ENCODE measurements at regions not wholly inside any gene's neighbourhood (a gene's known extent, or its start where the extent isn't known, plus 50 kb on each side); places are given as distances from the start of the nearest gene placed in this dataset.

DNA sequence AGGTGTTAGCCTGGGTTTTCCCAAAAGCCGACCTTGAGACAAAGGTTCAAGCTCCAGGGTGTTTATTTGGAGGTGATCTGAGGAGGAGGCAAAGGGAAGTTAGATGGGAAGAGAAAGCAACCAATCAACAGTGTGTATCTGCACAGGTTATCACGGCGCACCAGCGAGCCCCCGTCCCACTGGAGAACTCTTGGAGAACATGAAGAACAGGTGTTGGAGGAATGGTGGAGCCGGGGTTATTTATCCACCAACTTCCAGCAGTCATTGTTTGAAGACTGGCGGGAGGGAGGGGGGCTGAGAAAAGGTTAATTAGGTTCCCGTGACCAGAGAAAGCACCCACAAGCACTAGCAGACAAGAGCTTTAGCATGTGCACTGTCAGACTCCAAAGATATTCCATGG, 282.5 kb upstream of the FOXK1 start:
- no peak for DNase-seq
- TF ChIP-seq, protein P1, sequence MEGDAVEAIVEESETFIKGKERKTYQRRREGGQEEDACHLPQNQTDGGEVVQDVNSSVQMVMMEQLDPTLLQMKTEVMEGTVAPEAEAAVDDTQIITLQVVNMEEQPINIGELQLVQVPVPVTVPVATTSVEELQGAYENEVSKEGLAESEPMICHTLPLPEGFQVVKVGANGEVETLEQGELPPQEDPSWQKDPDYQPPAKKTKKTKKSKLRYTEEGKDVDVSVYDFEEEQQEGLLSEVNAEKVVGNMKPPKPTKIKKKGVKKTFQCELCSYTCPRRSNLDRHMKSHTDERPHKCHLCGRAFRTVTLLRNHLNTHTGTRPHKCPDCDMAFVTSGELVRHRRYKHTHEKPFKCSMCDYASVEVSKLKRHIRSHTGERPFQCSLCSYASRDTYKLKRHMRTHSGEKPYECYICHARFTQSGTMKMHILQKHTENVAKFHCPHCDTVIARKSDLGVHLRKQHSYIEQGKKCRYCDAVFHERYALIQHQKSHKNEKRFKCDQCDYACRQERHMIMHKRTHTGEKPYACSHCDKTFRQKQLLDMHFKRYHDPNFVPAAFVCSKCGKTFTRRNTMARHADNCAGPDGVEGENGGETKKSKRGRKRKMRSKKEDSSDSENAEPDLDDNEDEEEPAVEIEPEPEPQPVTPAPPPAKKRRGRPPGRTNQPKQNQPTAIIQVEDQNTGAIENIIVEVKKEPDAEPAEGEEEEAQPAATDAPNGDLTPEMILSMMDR (IDR thresholded peaks at IDR 0.05; ENCODE audit: unreplicated experiment): no peak
- no peaks in the 10 kb centered on the region for H3K36me3 Mint-ChIP-seq (ENCODE audit: insufficient read depth, unreplicated experiment)
- no peaks in the 10 kb centered on the region for H3K4me1 Mint-ChIP-seq (ENCODE audit: low read depth, unreplicated experiment)
- no TSS peak for BruUV-seq (replicated peaks)
- peaks cover 6% of the 10 kb centered on the region for H3K9me3 Mint-ChIP-seq (ENCODE audit: low read depth, unreplicated experiment)
- H3K4me3 Mint-ChIP-seq (ENCODE audit: low read depth, unreplicated experiment): no peak overlapping the region
- peaks cover 54% of the 10 kb centered on the region for H3K27me3 Mint-ChIP-seq (ENCODE audit: unreplicated experiment)
- H3K27ac Mint-ChIP-seq (ENCODE audit: unreplicated experiment): no peak overlapping the region
- intact Hi-C loops (cut with micrococcal nuclease; ENCODE audit: unreplicated experiment): no loop called here
- CTCF ChIA-PET: interaction anchor here (0.9 kb wide), 1 partner anchor 94 kb away, joined by 3 read pairs; no protein-coding TSS in a partner anchor

DNA sequence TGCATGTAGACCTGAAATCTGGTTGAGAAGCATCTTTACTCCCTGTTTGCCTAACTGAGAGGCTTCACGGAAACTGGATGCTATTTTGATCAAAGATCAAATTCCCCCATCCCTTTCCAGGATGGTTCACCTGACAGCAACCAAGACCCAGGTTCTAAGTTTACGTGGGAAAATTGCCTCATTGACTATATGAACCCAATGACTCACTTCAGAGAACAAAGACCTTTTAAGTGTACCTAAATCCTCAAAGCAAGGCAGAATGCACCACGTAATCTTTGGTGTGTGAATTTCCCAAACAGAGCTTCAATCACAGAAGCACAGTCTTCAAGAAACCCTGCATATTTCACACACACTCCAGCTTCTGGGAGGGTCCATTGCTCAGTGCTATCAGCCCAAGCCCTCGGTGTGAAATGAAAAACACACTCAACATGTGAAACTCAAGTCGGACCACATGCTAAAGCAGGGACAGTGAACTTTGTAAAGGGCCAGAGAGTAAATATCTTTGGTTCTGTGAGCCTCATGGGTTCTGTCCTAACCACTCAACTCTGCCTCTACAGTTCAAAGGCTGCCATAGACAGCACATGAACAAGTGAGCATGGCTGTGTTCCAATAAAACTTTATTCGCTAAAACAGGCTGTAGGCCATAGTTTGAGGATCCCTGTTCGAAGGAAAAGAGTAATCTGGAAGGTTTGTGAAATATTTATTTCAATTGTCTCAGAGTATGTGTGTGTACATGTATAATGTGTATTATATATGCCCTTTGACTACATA, 275.6 kb upstream of the FOXK1 start:
- no peaks in the 10 kb centered on the region for H3K36me3 Mint-ChIP-seq (ENCODE audit: insufficient read depth, unreplicated experiment)
- H3K4me3 Mint-ChIP-seq (ENCODE audit: low read depth, unreplicated experiment): no peak overlapping the region
- TF ChIP-seq, protein P1 (IDR thresholded peaks at IDR 0.05; ENCODE audit: unreplicated experiment): no peak
- no TSS peak for BruUV-seq (replicated peaks)
- H3K27ac Mint-ChIP-seq (ENCODE audit: unreplicated experiment): no peak overlapping the region
- CTCF ChIA-PET: no interaction called here
- no peak for DNase-seq
- peaks cover 49% of the 10 kb centered on the region for H3K27me3 Mint-ChIP-seq (ENCODE audit: unreplicated experiment)
- intact Hi-C loops (cut with micrococcal nuclease; ENCODE audit: unreplicated experiment): no loop called here
- H3K4me1 Mint-ChIP-seq (ENCODE audit: low read depth, unreplicated experiment): no peaks in the 10 kb centered on the region
- peaks cover 10% of the 10 kb centered on the region for H3K9me3 Mint-ChIP-seq (ENCODE audit: low read depth, unreplicated experiment)

DNA sequence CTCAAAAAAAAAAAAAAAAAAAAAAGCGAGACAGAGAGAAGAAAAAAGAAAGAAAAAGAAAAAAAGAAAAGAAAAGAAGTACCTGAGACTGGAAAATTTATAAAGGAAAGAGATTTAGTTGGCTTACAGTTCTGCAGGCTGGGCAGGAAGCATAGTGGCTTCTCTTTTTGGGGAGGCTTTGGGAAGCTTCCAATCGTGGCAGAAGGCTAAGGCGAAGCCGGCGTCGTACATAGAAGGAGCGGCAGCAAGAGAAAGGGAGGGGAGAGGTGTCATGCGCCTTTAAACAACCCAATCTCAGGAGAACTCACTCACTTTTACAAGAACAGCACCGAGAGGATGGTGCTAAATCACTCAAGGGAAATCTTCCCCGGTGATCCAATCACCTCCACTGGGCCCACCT, 272.1 kb upstream of the FOXK1 start:
- TF ChIP-seq, protein P1 (IDR thresholded peaks at IDR 0.05; ENCODE audit: unreplicated experiment): no peak
- intact Hi-C loops (cut with micrococcal nuclease; ENCODE audit: unreplicated experiment): no loop called here
- H3K4me3 Mint-ChIP-seq (ENCODE audit: low read depth, unreplicated experiment): no peak overlapping the region
- CTCF ChIA-PET: no interaction called here
- no peak overlapping the region for H3K27ac Mint-ChIP-seq (ENCODE audit: unreplicated experiment)
- H3K9me3 Mint-ChIP-seq (ENCODE audit: low read depth, unreplicated experiment): peaks cover 6% of the 10 kb centered on the region
- H3K4me1 Mint-ChIP-seq (ENCODE audit: low read depth, unreplicated experiment): no peaks in the 10 kb centered on the region
- no peaks in the 10 kb centered on the region for H3K36me3 Mint-ChIP-seq (ENCODE audit: insufficient read depth, unreplicated experiment)
- BruUV-seq (replicated peaks): no TSS peak
- peaks cover 28% of the 10 kb centered on the region for H3K27me3 Mint-ChIP-seq (ENCODE audit: unreplicated experiment)
- DNase-seq: no peak

DNA sequence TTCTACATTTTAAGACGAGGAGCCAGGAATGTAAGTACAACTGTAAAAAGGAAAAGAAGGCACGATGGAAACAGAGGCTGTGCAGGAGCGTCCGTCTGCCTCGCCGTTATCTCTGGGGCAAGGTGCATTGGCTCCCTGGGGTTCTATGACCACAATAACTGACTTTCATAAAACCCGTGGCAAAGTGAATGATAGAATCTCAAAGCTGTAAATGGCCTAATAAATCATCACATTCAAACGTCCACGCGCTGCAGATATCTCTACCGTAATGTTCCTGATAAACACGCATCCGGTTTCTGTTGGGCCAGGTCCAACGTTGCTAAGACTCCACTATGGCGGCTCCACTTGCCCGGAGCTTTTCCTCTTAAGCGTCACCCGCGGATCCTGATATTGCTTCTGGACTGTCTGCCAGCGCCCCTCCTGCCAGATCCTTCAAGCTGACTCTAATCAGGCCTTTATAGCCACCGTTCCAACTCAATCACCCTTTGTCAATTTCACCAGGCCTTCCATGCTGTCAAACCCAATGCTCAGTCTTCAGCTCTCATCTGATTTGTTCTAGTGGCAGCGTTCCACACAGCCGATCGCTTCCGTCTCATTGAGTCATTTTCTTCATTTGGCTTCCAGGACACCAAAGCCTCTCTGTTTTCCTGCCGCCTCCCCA, 265.6 kb upstream of the FOXK1 start:
- TF ChIP-seq, protein P1 (IDR thresholded peaks at IDR 0.05; ENCODE audit: unreplicated experiment): no peak
- Mint-ChIP-seq H3K4me3 (ENCODE audit: low read depth, unreplicated experiment) (peak overlapping the region; percentile 63), H3K4me1 (ENCODE audit: low read depth, unreplicated experiment) (peaks cover 13% of the 10 kb centered on the region), H3K27ac (ENCODE audit: unreplicated experiment) (no peak overlapping the region), H3K9me3 (ENCODE audit: low read depth, unreplicated experiment) (peaks cover 17% of the 10 kb centered on the region), H3K36me3 (ENCODE audit: insufficient read depth, unreplicated experiment) (no peaks in the 10 kb centered on the region), H3K27me3 (ENCODE audit: unreplicated experiment) (peaks cover 53% of the 10 kb centered on the region)
- DNase-seq: peak; percentile 26
- no TSS peak for BruUV-seq (replicated peaks)
- intact Hi-C loops (cut with micrococcal nuclease; ENCODE audit: unreplicated experiment): no loop called here
- CTCF ChIA-PET: interaction anchor here (0.7 kb wide), 2 partner anchors 82 to 971 kb away, joined by 4 to 6 read pairs; no protein-coding TSS in a partner anchor
